ENCODE measurements at regions not wholly inside any gene's neighbourhood (a gene's known extent, or its start where the extent isn't known, plus 50 kb on each side); places are given as distances from the start of the nearest gene placed in this dataset.

- Histone ChIP-seq H3K14ac (ENCODE audit: low read length) (no peak overlapping the region), H3K4ac (ENCODE audit: low read length) (no peak overlapping the region), H2BK12ac (ENCODE audit: low read length) (no peak overlapping the region), H2BK5ac (ENCODE audit: low read length) (no peak overlapping the region), H4K8ac (ENCODE audit: low read depth, low read length) (no peak overlapping the region), H3K4me3 (ENCODE audit: low read length in 2 of 2) (no peak overlapping the region), H3K79me1 (ENCODE audit: low read depth, low read length) (no peaks in the 10 kb centered on the region), H2BK120ac (ENCODE audit: low read depth, low read length) (no peak overlapping the region), H2AFZ (ENCODE audit: low read length) (no peak overlapping the region), H3K9ac (ENCODE audit: low read depth, low read length, poor library complexity) (no peak overlapping the region), H2AK5ac (ENCODE audit: low read depth, low read length) (no peak overlapping the region), H3K4me2 (ENCODE audit: insufficient read depth, low read length, poor library complexity, severe bottlenecking) (no peak overlapping the region), H3K36me3 (replicated peaks in 1 of 2; ENCODE audit: control insufficient read depth in 2 of 2, insufficient read depth in 2 of 2, low read length in 2 of 2) (no peaks in the 10 kb centered on the region), H3K9me3 (replicated peaks in 1 of 2; ENCODE audit: control insufficient read depth in 2 of 2, insufficient read depth in 1 of 2, low read depth in 1 of 2, low read length in 2 of 2) (peaks cover 0 to 3% of the 10 kb centered on the region in 2 donors), H4K91ac (ENCODE audit: low read depth, low read length, poor library complexity) (no peak overlapping the region), H3K27ac (replicated peaks; ENCODE audit: low read length) (no peak overlapping the region), H2BK15ac (ENCODE audit: low read length) (no peak overlapping the region), H3K18ac (ENCODE audit: low read length) (no peak overlapping the region), H3K23ac (ENCODE audit: low read depth, low read length, poor library complexity) (no peak overlapping the region), H3K27me3 (ENCODE audit: control insufficient read depth in 3 of 3, insufficient read depth in 3 of 3, low read depth in 1 of 3, low read length in 3 of 3) (peaks cover 0 to 9% (median 0%) of the 10 kb centered on the region in 3 experiments), H3K4me1 (ENCODE audit: control insufficient read depth in 2 of 2, insufficient read depth in 1 of 2, low read depth in 1 of 2, low read length in 2 of 2) (peaks cover 0 to 2% of the 10 kb centered on the region in 2 donors)
- WGBS, 2 donors (ENCODE audit: extremely low coverage in 2 of 2, insufficient read length in 2 of 2, insufficient replicate concordance in 1 of 2) = no CpG with 5 or more reads among the region's 8 CpGs
- DNase-seq (ENCODE audit: low spot score) = no peak
Measured at GRCh38 chr1:17886386-17886785, 131.3 kb downstream of the ACTL8 start.

DNA sequence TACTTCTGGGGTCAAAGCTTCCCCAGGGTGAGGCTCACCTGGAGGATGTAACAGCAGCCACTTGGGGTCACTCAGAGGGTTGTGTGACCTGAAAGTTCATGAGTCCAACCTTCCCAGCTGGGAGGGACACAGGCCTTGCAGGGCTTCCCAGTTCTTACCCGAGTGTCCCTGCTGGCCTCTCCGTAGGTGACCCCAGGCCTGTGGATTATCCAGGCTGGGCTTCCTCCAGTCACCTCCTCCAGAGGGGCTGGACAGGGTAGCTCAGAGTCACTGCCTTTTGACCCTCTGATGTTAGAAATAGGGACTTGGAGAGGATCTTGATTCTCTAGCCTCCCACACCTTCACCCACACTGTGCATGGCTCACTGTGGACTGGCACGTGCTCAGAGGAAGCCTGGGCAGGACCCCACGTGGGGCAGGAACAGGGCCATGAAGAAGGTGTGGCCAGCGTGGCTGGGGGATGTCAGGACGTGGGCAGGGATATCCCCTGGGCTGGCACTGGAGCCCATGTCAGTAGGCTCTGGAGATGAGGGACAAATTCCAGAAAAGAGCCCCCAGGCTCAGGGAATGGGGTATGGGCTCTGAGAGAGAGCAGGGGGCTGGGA, 131.8 kb downstream of the ACTL8 start:
- peak overlapping the region; percentile 32 for H2BK15ac ChIP-seq (ENCODE audit: low read length)
- no peaks in the 10 kb centered on the region for H3K36me3 ChIP-seq (replicated peaks in 1 of 2; ENCODE audit: control insufficient read depth in 2 of 2, insufficient read depth in 2 of 2, low read length in 2 of 2)
- peak overlapping the region; percentile 87 for H3K14ac ChIP-seq (ENCODE audit: low read length)
- H2AFZ ChIP-seq (ENCODE audit: low read length) = no peak overlapping the region
- peaks cover 0 to 3% of the 10 kb centered on the region in 2 donors for H3K9me3 ChIP-seq (replicated peaks in 1 of 2; ENCODE audit: control insufficient read depth in 2 of 2, insufficient read depth in 1 of 2, low read depth in 1 of 2, low read length in 2 of 2)
- no peak overlapping the region for H3K4me2 ChIP-seq (ENCODE audit: insufficient read depth, low read length, poor library complexity, severe bottlenecking)
- H3K4me1 ChIP-seq (ENCODE audit: control insufficient read depth in 2 of 2, insufficient read depth in 1 of 2, low read depth in 1 of 2, low read length in 2 of 2) = peaks cover 0 to 2% of the 10 kb centered on the region in 2 donors
- H4K8ac ChIP-seq (ENCODE audit: low read depth, low read length) = no peak overlapping the region
- no peaks in the 10 kb centered on the region for H3K79me1 ChIP-seq (ENCODE audit: low read depth, low read length)
- no peak overlapping the region for H2AK5ac ChIP-seq (ENCODE audit: low read depth, low read length)
- H3K4me3 ChIP-seq (ENCODE audit: low read length in 2 of 2) = no peak overlapping the region
- no peak overlapping the region for H2BK120ac ChIP-seq (ENCODE audit: low read depth, low read length)
- H3K23ac ChIP-seq (ENCODE audit: low read depth, low read length, poor library complexity) = no peak overlapping the region
- no peak overlapping the region for H3K27ac ChIP-seq (replicated peaks; ENCODE audit: low read length)
- H3K18ac ChIP-seq (ENCODE audit: low read length) = peak overlapping the region; percentile 67
- H3K4ac ChIP-seq (ENCODE audit: low read length) = no peak overlapping the region
- peaks cover 0 to 9% (median 0%) of the 10 kb centered on the region in 3 experiments for H3K27me3 ChIP-seq (ENCODE audit: control insufficient read depth in 3 of 3, insufficient read depth in 3 of 3, low read depth in 1 of 3, low read length in 3 of 3)
- WGBS, 2 donors (ENCODE audit: extremely low coverage in 2 of 2, insufficient read length in 2 of 2, insufficient replicate concordance in 1 of 2) = no CpG with 5 or more reads among the region's 6 CpGs
- H2BK5ac ChIP-seq (ENCODE audit: low read length) = no peak overlapping the region
- no peak overlapping the region for H4K91ac ChIP-seq (ENCODE audit: low read depth, low read length, poor library complexity)
- DNase-seq (ENCODE audit: low spot score) = no peak
- H3K9ac ChIP-seq (ENCODE audit: low read depth, low read length, poor library complexity) = peak overlapping the region; percentile 74
- no peak overlapping the region for H2BK12ac ChIP-seq (ENCODE audit: low read length)

- Histone ChIP-seq H3K36me3 (replicated peaks in 1 of 2; ENCODE audit: control insufficient read depth in 2 of 2, insufficient read depth in 2 of 2, low read length in 2 of 2) (no peaks in the 10 kb centered on the region), H2BK12ac (ENCODE audit: low read length) (no peak overlapping the region), H3K27ac (replicated peaks; ENCODE audit: low read length) (no peak overlapping the region), H4K91ac (ENCODE audit: low read depth, low read length, poor library complexity) (no peak overlapping the region), H3K4me2 (ENCODE audit: insufficient read depth, low read length, poor library complexity, severe bottlenecking) (no peak overlapping the region), H2BK5ac (ENCODE audit: low read length) (no peak overlapping the region), H2AK5ac (ENCODE audit: low read depth, low read length) (no peak overlapping the region), H3K14ac (ENCODE audit: low read length) (no peak overlapping the region), H3K79me1 (ENCODE audit: low read depth, low read length) (no peaks in the 10 kb centered on the region), H3K4ac (ENCODE audit: low read length) (no peak overlapping the region), H3K9ac (ENCODE audit: low read depth, low read length, poor library complexity) (no peak overlapping the region), H3K4me3 (ENCODE audit: low read length in 2 of 2) (no peak overlapping the region), H3K18ac (ENCODE audit: low read length) (no peak overlapping the region), H2BK120ac (ENCODE audit: low read depth, low read length) (no peak overlapping the region), H3K27me3 (ENCODE audit: control insufficient read depth in 3 of 3, insufficient read depth in 3 of 3, low read depth in 1 of 3, low read length in 3 of 3) (peaks cover 0 to 9% (median 0%) of the 10 kb centered on the region in 3 experiments), H3K9me3 (replicated peaks in 1 of 2; ENCODE audit: control insufficient read depth in 2 of 2, insufficient read depth in 1 of 2, low read depth in 1 of 2, low read length in 2 of 2) (peaks cover 0 to 3% of the 10 kb centered on the region in 2 donors), H2BK15ac (ENCODE audit: low read length) (no peak overlapping the region), H4K8ac (ENCODE audit: low read depth, low read length) (no peak overlapping the region), H2AFZ (ENCODE audit: low read length) (no peak overlapping the region), H3K23ac (ENCODE audit: low read depth, low read length, poor library complexity) (no peak overlapping the region), H3K4me1 (ENCODE audit: control insufficient read depth in 2 of 2, insufficient read depth in 1 of 2, low read depth in 1 of 2, low read length in 2 of 2) (peaks cover 0 to 2% of the 10 kb centered on the region in 2 donors)
- DNase-seq (ENCODE audit: low spot score) = no peak
- no CpG with 5 or more reads among the region's 17 CpGs for WGBS, 2 donors (ENCODE audit: extremely low coverage in 2 of 2, insufficient read length in 2 of 2, insufficient replicate concordance in 1 of 2)
Measured at GRCh38 chr1:17887661-17888371, 132.7 kb downstream of the ACTL8 start.

DNA sequence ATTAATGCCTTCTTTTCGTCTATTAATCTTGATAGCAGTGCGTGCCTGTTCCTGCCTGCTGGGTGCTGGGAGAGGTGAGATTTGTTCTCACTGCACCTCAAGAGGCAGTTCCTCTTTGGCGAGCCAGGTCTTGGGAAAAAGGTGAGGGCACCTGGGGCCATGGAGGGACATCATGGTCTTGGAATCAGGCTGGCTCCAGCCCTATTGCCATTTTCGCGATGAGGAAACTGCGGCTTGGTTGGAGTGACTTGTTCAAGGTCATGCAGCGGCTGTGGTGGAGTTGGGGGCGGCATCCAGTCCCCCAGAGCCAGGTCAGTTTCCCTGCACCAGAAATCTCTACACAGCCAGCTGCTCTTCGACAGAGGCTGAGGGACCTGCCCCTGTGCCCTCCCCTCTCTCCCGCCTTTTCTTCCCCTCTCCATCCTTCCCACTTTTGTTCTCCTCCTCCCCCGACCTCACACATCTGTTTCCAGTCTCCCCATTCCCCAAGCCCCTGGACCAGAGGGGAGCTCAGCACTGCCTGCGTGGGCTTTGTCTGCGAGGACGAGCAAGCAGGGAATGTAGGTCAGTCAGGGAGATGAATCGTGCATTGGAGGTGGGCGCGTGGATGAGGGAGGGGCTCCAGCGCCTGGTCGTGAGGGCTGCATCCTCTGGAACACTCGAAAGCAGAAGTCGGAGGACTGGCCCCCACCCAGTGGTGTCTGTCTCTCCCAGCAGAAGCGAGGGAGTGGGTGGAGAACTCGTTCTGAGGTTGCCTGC, 135.1 kb downstream of the ACTL8 start:
- H3K9ac ChIP-seq (ENCODE audit: low read depth, low read length, poor library complexity) = peak overlapping the region; percentile 56
- peaks cover 0 to 2% of the 10 kb centered on the region in 2 donors for H3K4me1 ChIP-seq (ENCODE audit: control insufficient read depth in 2 of 2, insufficient read depth in 1 of 2, low read depth in 1 of 2, low read length in 2 of 2)
- H3K9me3 ChIP-seq (replicated peaks in 1 of 2; ENCODE audit: control insufficient read depth in 2 of 2, insufficient read depth in 1 of 2, low read depth in 1 of 2, low read length in 2 of 2) = peaks cover 0 to 3% of the 10 kb centered on the region in 2 donors
- no peak overlapping the region for H3K14ac ChIP-seq (ENCODE audit: low read length)
- no peak for DNase-seq (ENCODE audit: low spot score)
- no peak overlapping the region for H3K27ac ChIP-seq (replicated peaks; ENCODE audit: low read length)
- H4K8ac ChIP-seq (ENCODE audit: low read depth, low read length) = no peak overlapping the region
- H2AFZ ChIP-seq (ENCODE audit: low read length) = no peak overlapping the region
- H2BK5ac ChIP-seq (ENCODE audit: low read length) = no peak overlapping the region
- no CpG with 5 or more reads among the region's 23 CpGs for WGBS, 2 donors (ENCODE audit: extremely low coverage in 2 of 2, insufficient read length in 2 of 2, insufficient replicate concordance in 1 of 2)
- no peaks in the 10 kb centered on the region for H3K36me3 ChIP-seq (replicated peaks in 1 of 2; ENCODE audit: control insufficient read depth in 2 of 2, insufficient read depth in 2 of 2, low read length in 2 of 2)
- H3K23ac ChIP-seq (ENCODE audit: low read depth, low read length, poor library complexity) = no peak overlapping the region
- H2BK15ac ChIP-seq (ENCODE audit: low read length) = no peak overlapping the region
- no peak overlapping the region for H2BK12ac ChIP-seq (ENCODE audit: low read length)
- no peak overlapping the region for H2BK120ac ChIP-seq (ENCODE audit: low read depth, low read length)
- H4K91ac ChIP-seq (ENCODE audit: low read depth, low read length, poor library complexity) = no peak overlapping the region
- H3K79me1 ChIP-seq (ENCODE audit: low read depth, low read length) = no peaks in the 10 kb centered on the region
- no peak overlapping the region for H3K4me2 ChIP-seq (ENCODE audit: insufficient read depth, low read length, poor library complexity, severe bottlenecking)
- peak overlapping the region; percentile 24 for H3K4ac ChIP-seq (ENCODE audit: low read length)
- H2AK5ac ChIP-seq (ENCODE audit: low read depth, low read length) = no peak overlapping the region
- peaks cover 0 to 11% (median 0%) of the 10 kb centered on the region in 3 experiments for H3K27me3 ChIP-seq (ENCODE audit: control insufficient read depth in 3 of 3, insufficient read depth in 3 of 3, low read depth in 1 of 3, low read length in 3 of 3)
- H3K4me3 ChIP-seq (ENCODE audit: low read length in 2 of 2) = no peak overlapping the region
- peak overlapping the region; percentile 53 for H3K18ac ChIP-seq (ENCODE audit: low read length)
